ENCODE measurements at regions not wholly inside any gene's neighbourhood (a gene's known extent, or its start where the extent isn't known, plus 50 kb on each side); places are given as distances from the start of the nearest gene placed in this dataset.

- no peak for DNase-seq (ENCODE audit: low spot score)
Measured at GRCh38 chr11:110832539-110832938, 120.3 kb upstream of the ARHGAP20 start.

GRCh38 chr11:110832080-110832479, 119.8 kb upstream of the ARHGAP20 start:
- no peak for DNase-seq (ENCODE audit: low spot score)

- DNase-seq (ENCODE audit: low spot score) = no peak
Measured at GRCh38 chr11:110830747-110831146, 118.5 kb upstream of the ARHGAP20 start.

- DNase-seq (ENCODE audit: low spot score) = no peak
Measured at GRCh38 chr11:110830344-110830743, 118.1 kb upstream of the ARHGAP20 start.

DNA sequence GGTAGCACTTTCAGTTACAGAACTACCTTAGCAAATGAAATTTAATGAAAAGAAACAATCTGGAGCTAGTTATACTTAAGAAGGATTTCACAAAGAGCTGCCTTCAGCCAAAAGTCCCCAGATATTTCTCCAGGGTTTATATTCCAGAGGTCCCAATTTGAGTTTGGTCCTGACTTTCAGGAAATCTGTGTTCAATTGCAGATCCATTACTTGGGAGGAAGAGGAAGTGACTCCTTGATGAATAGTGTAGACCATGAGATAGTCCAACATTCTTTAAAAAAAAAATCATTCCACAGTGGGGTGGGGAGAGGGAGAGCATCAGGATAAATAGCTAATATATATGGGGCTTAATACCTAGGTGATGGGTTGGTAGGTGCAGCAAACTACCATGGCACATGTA, 117.6 kb upstream of the ARHGAP20 start:
- DNase-seq (ENCODE audit: low spot score) = no peak

GRCh38 chr11:110828086-110828485, 115.8 kb upstream of the ARHGAP20 start:
- DNase-seq (ENCODE audit: low spot score) = no peak

DNA sequence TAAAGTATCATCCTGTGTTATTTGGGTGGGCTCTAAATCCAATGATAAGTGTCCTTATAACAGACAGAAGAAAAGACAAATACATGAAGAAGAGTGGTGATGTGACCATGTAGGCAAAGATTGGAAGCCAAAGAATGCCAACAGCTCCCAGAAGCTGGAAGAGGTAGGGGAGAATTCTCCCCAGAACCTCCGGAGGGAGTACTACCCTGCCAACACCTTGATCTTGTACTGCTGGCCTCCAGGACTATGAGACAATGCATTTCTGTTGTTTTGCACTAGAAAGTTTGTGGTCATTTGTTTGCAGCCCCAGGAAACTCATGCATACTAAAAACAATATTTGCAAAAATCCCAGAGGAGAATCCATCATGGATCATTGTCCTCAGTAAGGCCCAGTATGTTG, 115.0 kb upstream of the ARHGAP20 start:
- no peak for DNase-seq (ENCODE audit: low spot score)

- DNase-seq (ENCODE audit: low spot score) = no peak
Measured at GRCh38 chr11:110824912-110825620, 112.8 kb upstream of the ARHGAP20 start.

- no peak for DNase-seq (ENCODE audit: low spot score)
Measured at GRCh38 chr11:110818032-110818687, 105.9 kb upstream of the ARHGAP20 start.

GRCh38 chr11:110812086-110812733, 100.0 kb upstream of the ARHGAP20 start:
- DNase-seq (ENCODE audit: low spot score) = no peak

- DNase-seq (ENCODE audit: low spot score) = no peak
Measured at GRCh38 chr11:110809417-110810199, 97.4 kb upstream of the ARHGAP20 start.

- DNase-seq (ENCODE audit: low spot score) = no peak
Measured at GRCh38 chr11:110808248-110808647, 96.0 kb upstream of the ARHGAP20 start.

GRCh38 chr11:110807801-110808200, 95.6 kb upstream of the ARHGAP20 start:
- DNase-seq (ENCODE audit: low spot score) = no peak

DNA sequence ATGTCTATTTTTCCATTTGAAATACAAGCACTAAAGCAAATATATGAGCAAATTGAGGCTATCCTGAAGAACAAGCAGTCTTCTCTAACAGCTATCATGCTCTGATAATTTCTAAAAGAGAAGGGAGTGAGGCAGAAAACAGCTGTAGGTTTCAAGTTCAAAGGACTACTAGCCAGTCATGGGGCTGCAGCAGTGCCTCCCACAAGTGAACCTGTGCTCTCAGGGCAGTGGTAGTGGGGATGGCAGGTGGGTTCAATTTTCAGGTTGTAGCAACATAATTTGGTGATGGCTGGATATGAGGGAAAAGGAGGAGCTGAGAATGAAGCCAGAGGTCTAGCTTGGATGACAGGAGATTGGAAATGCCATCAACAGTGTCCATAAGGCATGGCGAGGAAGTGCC, 93.5 kb upstream of the ARHGAP20 start:
- DNase-seq (ENCODE audit: low spot score) = no peak

DNA sequence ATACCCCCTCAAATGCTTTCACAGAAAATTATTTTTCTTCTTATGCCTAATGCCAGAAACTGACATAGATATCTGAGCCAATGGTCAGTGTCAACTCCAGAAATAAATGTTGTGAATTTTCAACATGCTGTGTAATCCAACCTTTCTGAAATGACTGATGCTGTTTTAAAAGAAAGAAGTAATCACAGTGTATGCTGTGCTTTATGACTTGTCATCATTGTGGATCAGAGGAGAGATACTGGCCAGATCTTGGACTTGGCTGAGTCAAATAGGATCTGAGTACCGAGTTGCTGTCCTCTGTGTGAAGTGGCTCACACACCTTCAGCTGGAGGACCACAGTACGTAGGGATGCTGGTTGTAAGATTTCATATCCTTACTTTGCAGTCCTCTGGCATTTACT, 89.9 kb upstream of the ARHGAP20 start:
- no peak for DNase-seq (ENCODE audit: low spot score)

DNA sequence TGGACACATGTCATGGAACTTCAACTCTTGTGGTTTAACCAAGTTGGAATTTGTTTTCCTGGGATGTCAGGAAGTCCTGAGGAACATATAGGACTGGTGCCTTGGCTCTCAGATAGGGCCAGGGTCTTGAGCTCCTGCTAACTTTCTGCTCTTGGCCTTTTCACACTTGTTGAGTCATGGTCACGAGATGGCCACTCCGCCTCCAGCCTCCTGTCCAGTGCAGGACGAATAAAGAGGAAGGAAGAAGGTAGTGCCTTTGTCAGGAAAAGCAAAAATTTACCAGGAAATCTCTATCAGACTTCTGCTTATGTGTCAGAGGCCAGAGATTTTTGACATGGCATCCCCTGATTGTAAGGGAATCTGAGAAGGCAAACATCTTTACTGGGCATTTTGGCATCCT, 89.1 kb upstream of the ARHGAP20 start:
- no peak for DNase-seq (ENCODE audit: low spot score)

DNA sequence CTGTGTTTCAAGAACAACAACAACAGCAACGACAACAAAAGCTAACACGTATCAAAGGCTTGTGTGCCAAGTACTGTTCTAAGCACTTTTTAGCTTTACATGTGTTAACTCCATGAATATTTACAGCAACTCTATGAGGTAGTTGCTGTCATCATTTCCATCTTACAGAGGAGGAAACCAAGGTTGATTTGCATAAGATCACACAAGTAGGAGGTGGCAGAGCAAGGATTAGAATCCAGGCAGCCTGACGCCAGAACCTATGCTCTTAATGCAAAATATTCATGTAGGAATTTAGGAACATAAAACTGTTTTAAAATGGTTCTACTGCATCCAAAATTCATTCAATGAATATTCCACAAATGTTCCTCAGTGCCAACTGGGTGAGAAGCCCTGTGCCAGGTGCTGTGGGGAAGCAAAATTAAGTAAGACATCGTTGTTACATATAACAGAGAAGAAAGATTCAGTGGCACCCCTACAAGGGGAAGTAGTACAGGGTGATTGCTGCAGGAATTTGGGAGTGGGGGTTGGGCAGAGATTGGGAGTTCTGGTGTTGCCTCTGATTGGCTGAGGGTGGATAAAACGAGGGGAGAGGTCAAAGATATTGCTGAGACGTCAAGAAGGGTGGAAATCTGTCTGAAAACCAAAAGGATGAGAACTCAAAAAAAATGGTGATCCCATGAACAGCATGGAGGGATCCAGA, 86.1 kb upstream of the ARHGAP20 start:
- no peak for DNase-seq (ENCODE audit: low spot score)

- no peak for DNase-seq (ENCODE audit: low spot score)
Measured at GRCh38 chr11:110797453-110797852, 85.2 kb upstream of the ARHGAP20 start.

DNA sequence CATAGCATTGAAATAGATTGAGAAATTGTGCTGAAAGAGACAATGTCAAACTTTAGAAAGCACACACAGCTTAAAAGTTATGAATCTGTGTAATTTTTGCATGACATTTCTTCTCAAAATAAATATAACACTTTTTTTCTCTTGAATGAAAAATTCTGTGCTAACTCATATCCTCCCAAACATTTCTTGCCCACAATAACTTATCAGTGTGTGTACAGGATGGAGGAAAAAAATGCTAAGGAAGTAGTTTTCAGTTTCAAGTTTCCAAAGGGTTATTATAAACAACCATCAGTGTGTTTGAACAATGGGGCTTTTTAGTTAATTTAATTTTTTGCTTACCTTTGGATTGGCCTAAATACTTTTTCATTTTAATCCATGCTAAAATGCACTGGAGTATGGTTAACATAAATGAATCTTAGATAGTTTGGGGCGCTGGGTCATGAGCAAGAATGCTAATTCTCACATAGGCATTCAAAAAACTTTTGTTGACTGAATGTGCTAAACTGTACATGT, 82.9 kb upstream of the ARHGAP20 start:
- no peak for DNase-seq (ENCODE audit: low spot score)

DNA sequence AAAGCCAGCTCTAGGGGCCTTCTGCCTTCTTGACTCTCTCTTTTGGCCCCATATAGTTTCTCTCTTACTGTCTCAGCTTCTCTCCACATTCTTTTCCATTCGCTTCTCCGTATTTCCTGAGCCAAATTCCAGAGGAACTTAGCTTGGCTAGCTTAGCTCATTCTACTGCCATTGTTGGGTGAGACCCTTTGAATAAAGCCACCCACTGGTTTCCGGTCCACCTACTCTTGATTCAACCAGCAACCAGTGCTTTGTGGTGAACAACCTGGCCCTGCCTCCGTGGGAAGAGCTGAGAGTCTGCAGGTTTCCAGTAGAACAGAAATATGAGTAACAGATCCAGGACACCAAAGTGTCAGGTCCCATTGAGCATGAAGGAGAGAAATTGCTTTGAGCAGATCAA, 81.3 kb upstream of the ARHGAP20 start:
- DNase-seq (ENCODE audit: low spot score) = no peak

DNA sequence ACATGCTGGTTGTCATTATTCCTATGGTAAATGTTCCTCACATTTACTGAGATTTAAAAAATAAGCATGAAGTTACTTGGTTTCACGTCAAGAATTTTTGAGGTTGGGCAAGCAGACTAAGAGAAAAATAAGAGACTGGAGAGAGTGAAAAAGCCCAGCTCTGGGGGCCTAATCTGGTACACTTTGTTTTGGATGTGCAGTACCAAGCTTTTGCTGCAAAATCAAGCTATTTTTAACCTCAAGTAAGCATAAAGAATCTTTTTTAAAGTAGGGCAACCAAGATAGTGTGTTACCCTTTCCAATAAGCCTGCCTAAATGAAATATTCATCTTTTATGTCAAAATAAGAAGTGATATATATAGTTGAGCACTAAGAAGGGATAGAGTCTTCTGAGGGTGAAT, 79.4 kb upstream of the ARHGAP20 start:
- no peak for DNase-seq (ENCODE audit: low spot score)

DNA sequence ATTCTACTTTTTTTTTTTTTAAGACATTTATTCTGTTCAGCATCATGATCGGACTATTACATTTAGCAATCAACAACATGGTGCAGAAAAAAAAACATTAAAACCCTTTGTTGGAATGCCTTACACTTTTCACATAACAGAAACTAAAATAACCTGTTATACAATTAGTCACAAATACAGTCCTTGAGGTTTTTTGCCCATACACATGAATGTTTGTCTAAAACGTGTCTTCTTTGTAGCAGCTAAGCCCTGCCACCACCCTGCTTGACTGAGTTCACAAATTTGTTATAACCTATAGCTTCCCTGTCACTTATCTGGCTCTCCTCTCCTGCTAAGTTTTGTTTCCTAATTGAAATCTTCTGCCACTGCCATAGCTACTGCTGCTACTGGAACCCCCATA, 75.4 kb upstream of the ARHGAP20 start:
- DNase-seq (ENCODE audit: low spot score) = no peak

Measured in mucosa of gallbladder (tissue), 1 donor.